ENCODE measurements at regions not wholly inside any gene's neighbourhood (a gene's known extent, or its start where the extent isn't known, plus 50 kb on each side); places are given as distances from the start of the nearest gene placed in this dataset.

DNA sequence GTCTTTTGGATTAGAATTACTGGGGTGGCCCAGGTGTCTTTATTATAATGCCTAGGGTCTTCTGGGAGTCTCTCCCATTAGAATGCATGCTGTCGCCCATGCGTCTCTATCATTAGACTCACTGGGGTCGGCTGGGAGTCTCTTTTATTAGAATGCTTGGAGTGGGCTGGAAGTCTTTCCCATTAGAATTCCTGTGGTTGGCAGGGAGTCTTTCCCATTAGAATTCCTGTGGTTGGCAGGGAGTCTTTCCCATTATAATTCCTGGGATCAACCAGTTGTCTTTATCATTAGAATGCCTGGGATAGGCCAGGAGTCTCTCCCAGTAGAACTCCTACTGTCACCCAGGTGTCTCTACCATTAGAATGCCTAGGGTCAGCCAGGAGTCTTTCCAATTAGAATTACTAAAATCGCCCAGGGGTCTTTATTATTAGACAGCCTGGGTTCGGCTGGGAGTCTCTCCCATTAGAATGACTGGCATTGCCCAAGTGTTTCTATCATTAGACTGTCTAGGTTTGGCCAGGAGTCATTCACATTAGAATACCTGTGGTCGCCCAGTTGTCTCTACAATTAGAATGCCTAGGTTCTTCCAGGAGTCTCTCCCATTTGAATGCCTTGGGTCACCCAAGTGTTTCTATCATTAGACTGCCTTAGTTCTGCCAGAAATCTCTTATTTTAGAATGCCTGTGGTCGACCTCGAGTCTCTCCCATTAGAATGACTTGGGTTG, 1558.5 kb downstream of the UQCRFS1 start:
- CTCF ChIA-PET, result no interaction called here
- TF ChIP-seq CTCF (IDR thresholded peaks at IDR 0.05; ENCODE audit: control extremely low read depth, extremely low read depth, low read depth, missing control alignments), result no peak
- DNase-seq (ENCODE audit: extremely low spot score), result no peak
- POLR2A ChIA-PET, result no interaction called here

DNA sequence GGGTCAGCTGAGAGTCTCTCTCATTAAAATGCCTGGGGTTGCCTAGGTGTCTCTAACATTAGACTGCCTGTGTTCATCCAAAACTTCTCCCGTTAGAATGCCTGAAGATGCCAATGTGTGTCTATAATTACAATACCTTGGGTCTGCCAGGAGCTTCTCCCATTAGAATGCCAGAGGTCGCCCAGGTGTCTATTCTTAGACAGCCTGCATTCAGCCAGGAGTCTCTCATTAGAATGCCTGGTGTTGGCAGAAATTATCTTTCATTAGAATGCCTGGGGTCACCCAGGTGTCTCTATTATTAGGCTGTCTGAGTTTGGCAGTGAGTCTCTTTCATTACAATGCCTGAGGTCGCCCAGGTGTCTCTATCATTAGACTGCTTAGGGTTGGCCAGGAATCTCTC, 1560.2 kb downstream of the UQCRFS1 start:
- no peak for DNase-seq (ENCODE audit: extremely low spot score)
- TF ChIP-seq CTCF (IDR thresholded peaks at IDR 0.05; ENCODE audit: control extremely low read depth, extremely low read depth, low read depth, missing control alignments), result no peak
- POLR2A ChIA-PET, result no interaction called here
- CTCF ChIA-PET, result no interaction called here

DNA sequence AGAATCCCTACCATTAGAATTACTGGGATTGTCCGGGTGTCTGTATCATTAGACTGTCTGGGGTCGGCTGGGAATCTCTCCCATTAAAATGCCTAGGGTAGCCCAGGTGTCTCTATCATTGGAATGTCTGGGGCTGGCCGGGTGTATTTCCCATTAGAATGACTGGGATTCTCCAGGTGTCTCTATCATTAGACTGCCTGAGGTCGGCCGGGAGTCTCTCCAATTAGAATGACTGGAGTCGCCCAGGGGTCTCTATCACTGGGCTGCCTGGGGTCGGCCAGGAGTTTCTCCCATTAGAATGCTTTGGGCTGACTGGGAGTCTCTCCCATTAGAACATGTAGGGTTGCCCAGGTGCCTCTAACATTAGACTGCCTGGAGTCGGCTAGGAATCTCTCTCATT, 1560.7 kb downstream of the UQCRFS1 start:
- POLR2A ChIA-PET, result no interaction called here
- TF ChIP-seq CTCF (IDR thresholded peaks at IDR 0.05; ENCODE audit: control extremely low read depth, extremely low read depth, low read depth, missing control alignments), result no peak
- CTCF ChIA-PET, result no interaction called here

DNA sequence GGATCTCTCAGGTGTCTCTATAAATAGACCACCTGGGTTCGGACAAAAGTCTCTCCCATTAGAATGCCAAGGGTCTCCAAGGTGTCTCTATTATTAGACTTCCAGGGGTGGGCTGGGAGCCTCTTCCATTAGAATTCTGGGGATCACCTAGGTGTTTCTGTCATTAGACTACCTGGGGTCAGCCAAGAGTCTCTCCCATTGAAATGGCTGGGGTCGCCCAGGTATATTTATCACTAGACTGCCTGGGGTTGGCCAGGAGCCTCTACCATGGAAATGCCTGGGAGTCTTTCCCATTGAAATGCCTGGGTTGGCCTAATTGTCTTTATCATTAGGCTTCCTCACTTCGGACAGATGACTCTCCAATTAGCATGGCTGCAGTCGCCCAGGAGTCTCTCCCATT, 1565.5 kb downstream of the UQCRFS1 start:
- POLR2A ChIA-PET, result no interaction called here
- CTCF ChIA-PET, result no interaction called here
- no peak for TF ChIP-seq CTCF (IDR thresholded peaks at IDR 0.05; ENCODE audit: control extremely low read depth, extremely low read depth, low read depth, missing control alignments)
- no peak for DNase-seq (ENCODE audit: extremely low spot score)

More for the DNA sequence above, 1560.7 kb downstream of the UQCRFS1 start:
- DNase-seq (ENCODE audit: extremely low spot score), result no peak

DNA sequence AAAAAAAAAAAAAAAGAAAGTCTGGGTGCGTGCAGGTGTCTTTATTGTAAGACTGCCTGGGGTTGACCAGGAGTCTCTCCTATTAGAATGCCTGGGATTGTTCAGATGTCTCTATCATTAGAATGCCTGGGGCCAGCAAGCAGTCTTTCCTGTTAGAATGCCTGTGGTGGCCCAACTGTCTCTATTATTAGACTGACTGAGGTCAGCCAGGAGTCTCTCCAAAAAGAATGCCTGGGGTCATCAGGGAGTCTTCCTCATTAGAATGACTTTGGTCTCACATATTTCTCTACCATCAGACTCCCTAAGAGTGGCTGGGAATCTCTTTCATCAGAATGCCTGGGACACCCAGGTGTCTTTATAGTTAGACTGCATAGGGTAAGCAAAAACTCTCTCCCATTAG, 1577.5 kb downstream of the UQCRFS1 start:
- TF ChIP-seq CTCF (IDR thresholded peaks at IDR 0.05; ENCODE audit: control extremely low read depth, extremely low read depth, low read depth, missing control alignments), result no peak
- DNase-seq (ENCODE audit: extremely low spot score), result no peak
- POLR2A ChIA-PET, result no interaction called here
- CTCF ChIA-PET, result no interaction called here

GRCh38 chr19:27618006-27618405, 1594.9 kb downstream of the UQCRFS1 start:
- no peak for TF ChIP-seq CTCF (IDR thresholded peaks at IDR 0.05; ENCODE audit: control extremely low read depth, extremely low read depth, low read depth, missing control alignments)
- CTCF ChIA-PET, result no interaction called here
- DNase-seq (ENCODE audit: extremely low spot score), result no peak
- POLR2A ChIA-PET, result no interaction called here

DNA sequence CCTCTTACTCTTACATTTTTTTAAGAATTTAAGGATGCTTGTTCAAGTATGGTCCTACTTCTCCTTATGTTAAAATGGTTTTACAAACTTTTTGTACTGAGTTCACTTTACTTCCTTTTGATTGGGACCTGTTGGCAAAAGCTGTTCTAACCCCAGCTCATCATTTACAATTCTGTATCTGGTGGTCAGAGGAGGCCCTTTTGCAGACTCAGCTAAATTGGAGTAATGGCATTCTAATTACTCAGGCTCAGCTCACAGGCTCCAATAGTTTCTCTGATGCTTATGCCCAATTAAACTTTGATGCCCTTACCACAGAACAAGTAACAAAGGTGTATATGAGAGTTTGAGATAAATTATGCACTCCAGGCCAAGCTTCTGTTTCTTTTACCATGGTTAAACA, 1632.0 kb downstream of the UQCRFS1 start:
- ChIA-PET CTCF (no interaction called here), POLR2A (no interaction called here)
- TF ChIP-seq CTCF (IDR thresholded peaks at IDR 0.05; ENCODE audit: control extremely low read depth, extremely low read depth, low read depth, missing control alignments), result no peak
- DNase-seq (ENCODE audit: extremely low spot score), result no peak
